ENCODE measurements at regions not wholly inside any gene's neighbourhood (a gene's known extent, or its start where the extent isn't known, plus 50 kb on each side); places are given as distances from the start of the nearest gene placed in this dataset.

GRCh38 chr9:26574898-26575440 lies 317.6 kb downstream of the CAAP1 start:
- CTCF ChIA-PET: no interaction called here
- POLR2A ChIA-PET: no interaction called here
- Histone ChIP-seq H3K4me1 (ENCODE audit: control insufficient read depth, insufficient read depth, low read length) (no peaks in the 10 kb centered on the region), H3K9me3 (ENCODE audit: control insufficient read depth, insufficient read depth, low read depth, low read length) (no peaks in the 10 kb centered on the region), H3K4me3 (ENCODE audit: low read depth, low read length) (no peak overlapping the region), H3K36me3 (ENCODE audit: control insufficient read depth in 2 of 2, insufficient read depth in 1 of 2, low read length in 2 of 2) (no peaks in the 10 kb centered on the region), H3K27ac (ENCODE audit: extremely low read depth, low read depth, low read length) (no peak overlapping the region)
- no peak for TF ChIP-seq ZNF571 (tag by site-specific recombination; IDR thresholded peaks at IDR 0.05)
- TF ChIP-seq ZNF404 (tag by site-specific recombination; IDR thresholded peaks at IDR 0.05): no peak
- TF ChIP-seq ZNF621 (tag by site-specific recombination; IDR thresholded peaks at IDR 0.05): no peak
- TF ChIP-seq ZBTB20 (tag by site-specific recombination; IDR thresholded peaks at IDR 0.05): no peak

GRCh38 chr9:26574256-26574655 lies 318.3 kb downstream of the CAAP1 start:
- no peaks in the 10 kb centered on the region for H3K4me1 ChIP-seq (ENCODE audit: control insufficient read depth, insufficient read depth, low read length)
- H3K27ac ChIP-seq (ENCODE audit: extremely low read depth, low read depth, low read length): no peak overlapping the region
- no peak for TF ChIP-seq ZNF146 (tag by site-specific recombination; IDR thresholded peaks at IDR 0.05)
- no peak for TF ChIP-seq IKZF3 (tag by site-specific recombination; IDR thresholded peaks at IDR 0.05)
- no peak for TF ChIP-seq ZBTB20 (tag by site-specific recombination; IDR thresholded peaks at IDR 0.05)
- TF ChIP-seq PRDM10 (tag by site-specific recombination; IDR thresholded peaks at IDR 0.05): no peak
- no peak for TF ChIP-seq BCL11B (tag by site-specific recombination; IDR thresholded peaks at IDR 0.05; ENCODE audit: low read depth)
- TF ChIP-seq ZNF549 (tag by site-specific recombination; IDR thresholded peaks at IDR 0.05): no peak
- no peak for TF ChIP-seq ZNF596 (tag by site-specific recombination; IDR thresholded peaks at IDR 0.05)
- no peak for TF ChIP-seq SALL2 (tag by site-specific recombination; IDR thresholded peaks at IDR 0.05; ENCODE audit: borderline replicate concordance)
- TF ChIP-seq ZNF157 (tag by site-specific recombination; IDR thresholded peaks at IDR 0.05): no peak
- TF ChIP-seq YY2 (tag by site-specific recombination; IDR thresholded peaks at IDR 0.05): no peak
- no peak for TF ChIP-seq ZNF223 (tag by site-specific recombination; IDR thresholded peaks at IDR 0.05)
- no peak for TF ChIP-seq HOXC10 (CRISPR knock-in tag; IDR thresholded peaks at IDR 0.05)
- no peak for TF ChIP-seq ZBTB21 (tag by site-specific recombination; IDR thresholded peaks at IDR 0.05)
- no peak for TF ChIP-seq SP3 (tag by site-specific recombination; IDR thresholded peaks at IDR 0.05)
- TF ChIP-seq ZNF426 (tag by site-specific recombination; IDR thresholded peaks at IDR 0.05): no peak
- no peaks in the 10 kb centered on the region for H3K36me3 ChIP-seq (ENCODE audit: control insufficient read depth in 2 of 2, insufficient read depth in 1 of 2, low read length in 2 of 2)
- CTCF ChIA-PET: interaction anchor here (0.6 kb wide), 2 partner anchors 11 to 70 kb away, joined by 3 to 4 read pairs; no protein-coding TSS in a partner anchor
- H3K4me3 ChIP-seq (ENCODE audit: low read depth, low read length): no peak overlapping the region
- no peaks in the 10 kb centered on the region for H3K9me3 ChIP-seq (ENCODE audit: control insufficient read depth, insufficient read depth, low read depth, low read length)
- POLR2A ChIA-PET: no interaction called here

GRCh38 chr9:26567976-26568375 lies 324.6 kb downstream of the CAAP1 start:
- ChIA-PET POLR2A (no interaction called here), CTCF (no interaction called here)
- H3K9me3 ChIP-seq (ENCODE audit: control insufficient read depth, insufficient read depth, low read depth, low read length): no peaks in the 10 kb centered on the region
- TF ChIP-seq ZSCAN4 (tag by site-specific recombination; IDR thresholded peaks at IDR 0.05) (no peak), ZNF518A (tag by site-specific recombination; conservative IDR thresholded peaks at IDR 0.05; ENCODE audit: low read depth) (no peak), ZNF239 (tag by site-specific recombination; IDR thresholded peaks at IDR 0.05) (no peak), AEBP2 (tag by site-specific recombination; IDR thresholded peaks at IDR 0.05; ENCODE audit: borderline replicate concordance) (no peak)

More at GRCh38 chr9:26567976-26568375, 324.6 kb downstream of the CAAP1 start:
- no peaks in the 10 kb centered on the region for H3K4me1 ChIP-seq (ENCODE audit: control insufficient read depth, insufficient read depth, low read length)
- no peak overlapping the region for H3K27ac ChIP-seq (ENCODE audit: extremely low read depth, low read depth, low read length)
- H3K4me3 ChIP-seq (ENCODE audit: low read depth, low read length): no peak overlapping the region
- no peaks in the 10 kb centered on the region for H3K36me3 ChIP-seq (ENCODE audit: control insufficient read depth in 2 of 2, insufficient read depth in 1 of 2, low read length in 2 of 2)

Data from HEK293 (cell line).